GM19023 (cell line): ENCODE measurements at regions not wholly inside any gene's neighbourhood (a gene's known extent, or its start where the extent isn't known, plus 50 kb on each side); places are given as distances from the start of the nearest gene placed in this dataset.

ENCODE experiments used
- ATAC-seq: cut with Tn5 transposase; IDR thresholded peaks from one replicate; pipeline ENCODE4 v1.9.1; 2021; ENCODE audit warnings: mild to moderate bottlenecking, moderate library complexity; ENCODE audit not compliant: unreplicated experiment

DNA sequence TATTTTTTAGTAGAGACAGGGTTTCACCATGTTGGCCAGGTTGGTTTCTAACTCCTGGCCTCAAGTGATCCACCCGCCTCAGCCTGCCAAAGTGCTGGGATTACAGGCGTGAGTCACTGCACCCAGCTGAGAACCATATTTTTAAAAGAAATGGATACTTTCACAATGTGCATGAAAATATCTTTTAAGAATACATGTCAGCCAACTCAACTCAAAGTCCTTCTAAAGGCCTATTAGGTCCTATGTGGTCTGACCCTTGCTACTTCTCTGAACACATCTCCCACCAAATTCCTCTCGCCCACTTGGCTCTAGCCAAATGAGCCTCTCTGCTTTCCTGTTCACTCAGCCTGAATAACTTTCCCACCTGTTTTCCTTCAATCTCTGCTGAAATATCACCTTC is 119.6 kb downstream of the MTX2 start:
- ATAC-seq, result no peak

DNA sequence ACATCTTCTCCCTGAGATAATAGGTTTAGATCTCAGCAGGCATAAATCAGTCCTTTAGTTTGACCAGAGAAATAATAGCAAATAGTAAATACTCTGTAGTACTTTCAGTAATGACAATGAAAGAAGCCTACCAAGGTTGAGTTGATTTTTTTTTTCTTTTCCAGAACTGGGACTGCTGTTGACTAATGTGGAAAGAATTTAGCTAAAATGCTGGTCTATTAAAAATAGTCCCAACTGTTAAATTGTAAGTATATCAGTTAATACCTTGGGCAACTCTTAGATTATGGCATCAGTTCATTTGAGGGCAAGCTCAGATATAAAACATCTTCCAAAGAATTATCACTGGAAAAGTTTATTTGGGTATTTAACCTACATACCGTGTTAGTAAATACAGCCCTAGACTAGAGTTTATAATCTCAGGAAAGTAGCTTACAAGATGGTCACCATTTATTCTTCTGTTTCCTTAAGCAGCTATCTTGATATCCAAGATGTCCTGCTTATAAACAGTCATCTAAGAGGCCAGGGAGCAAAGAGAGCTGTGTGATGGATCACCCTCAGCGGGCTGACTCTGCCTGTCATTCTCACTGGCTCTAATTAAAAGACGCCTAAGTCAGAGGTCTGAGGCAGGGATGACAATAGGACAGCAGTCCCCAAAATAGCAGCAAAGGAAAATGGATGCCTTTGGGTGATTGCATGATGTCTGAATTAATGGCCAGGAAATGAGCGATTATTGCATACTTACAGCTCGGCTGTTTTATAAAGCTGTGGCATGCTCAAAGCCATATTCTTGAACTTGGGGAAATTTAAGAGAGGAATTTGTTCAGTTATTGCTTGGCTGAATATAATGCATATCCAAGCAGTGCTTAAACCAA is 121.3 kb downstream of the MTX2 start:
- ATAC-seq, result no peak

DNA sequence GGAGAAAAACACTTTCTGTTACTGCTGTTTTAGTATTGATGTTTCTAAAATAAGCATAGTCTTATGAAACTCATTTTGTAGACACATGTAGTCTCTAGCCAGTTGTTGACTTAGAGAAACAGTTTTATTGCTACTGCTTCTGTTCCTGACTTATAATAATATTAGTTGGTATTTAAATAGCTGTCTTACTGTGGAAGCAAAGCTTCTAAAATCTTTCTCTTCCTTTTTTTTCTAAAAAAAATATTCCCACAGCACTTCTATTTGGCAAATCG is 121.8 kb downstream of the MTX2 start:
- ATAC-seq, result no peak

DNA sequence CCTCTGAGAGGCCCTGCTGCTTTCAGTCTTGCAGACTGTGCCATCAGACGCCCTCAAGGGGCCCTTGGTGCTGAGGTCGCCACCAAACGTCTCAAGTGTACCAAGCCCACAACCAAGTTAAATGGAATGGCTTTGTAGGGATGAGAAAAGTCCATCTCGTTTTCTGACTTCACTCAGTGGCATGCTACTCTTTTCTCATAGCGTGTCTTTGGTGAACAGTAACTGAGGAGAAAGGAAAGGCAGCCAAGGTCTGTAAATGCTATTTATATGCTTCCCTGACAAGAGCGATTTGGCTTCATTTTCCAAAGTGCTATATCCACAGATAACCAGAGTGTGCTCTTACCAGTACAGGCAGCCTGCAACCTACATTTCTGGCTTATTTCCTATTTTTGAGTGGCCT is 123.0 kb downstream of the MTX2 start:
- no peak for ATAC-seq

DNA sequence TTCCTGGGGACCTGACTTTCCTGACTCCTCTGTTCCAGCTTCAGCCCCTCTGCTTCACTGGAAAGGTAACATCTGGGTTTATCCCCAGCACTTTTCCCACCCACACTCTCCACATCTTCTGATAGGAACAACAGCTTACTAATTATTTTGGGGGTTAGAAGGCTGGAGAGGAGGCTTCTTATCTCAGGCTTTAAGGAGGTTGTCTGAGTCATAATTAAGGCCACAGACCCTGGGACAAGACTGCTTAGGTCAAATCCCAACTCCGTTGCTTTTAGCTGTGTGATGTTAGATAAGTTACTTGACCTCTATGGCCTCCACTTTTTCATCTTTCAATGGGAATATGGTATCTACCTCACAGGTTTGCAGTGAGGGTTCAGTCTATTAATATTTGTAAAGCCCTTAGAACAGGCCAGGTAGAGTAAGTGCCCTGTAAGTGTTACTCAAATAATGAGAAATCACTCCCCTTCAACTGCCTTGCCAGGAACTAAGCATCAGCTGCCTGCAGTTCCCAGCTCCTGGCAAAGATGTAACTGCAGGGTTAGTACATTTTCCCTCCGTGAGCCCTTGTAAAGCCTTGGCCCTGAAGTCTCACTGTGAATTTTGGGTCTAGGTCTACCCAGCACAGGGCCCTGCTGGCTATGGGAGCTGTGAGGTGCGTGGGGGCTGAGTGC is 123.6 kb downstream of the MTX2 start:
- no peak for ATAC-seq

DNA sequence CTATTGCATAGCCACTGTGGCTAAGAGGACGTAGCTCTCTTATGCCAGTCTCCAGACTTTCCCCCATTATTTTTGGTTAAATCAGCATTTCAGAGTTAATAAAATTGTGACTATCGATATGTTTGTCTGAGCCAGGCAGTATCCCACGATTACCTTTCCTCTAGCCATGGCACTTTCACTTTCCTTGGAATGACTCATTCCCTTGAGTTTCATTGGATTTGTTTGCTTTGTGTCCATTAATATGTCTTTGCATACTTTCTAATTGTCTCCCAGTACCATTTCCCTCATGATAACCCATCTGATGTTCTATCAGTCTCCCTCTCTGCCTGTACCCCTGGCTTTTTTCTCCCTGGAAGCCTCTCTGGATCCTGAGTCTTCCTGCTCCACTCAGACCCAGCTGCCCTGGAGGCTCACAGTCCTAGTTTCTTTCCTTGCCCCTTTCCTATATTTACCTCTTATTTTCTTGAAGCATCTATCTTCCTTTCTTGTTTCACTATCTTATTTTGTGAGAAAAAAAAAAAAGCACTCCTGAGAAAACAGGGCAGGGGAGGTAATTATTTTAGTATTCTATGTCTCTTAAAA is 126.1 kb downstream of the MTX2 start:
- no peak for ATAC-seq

DNA sequence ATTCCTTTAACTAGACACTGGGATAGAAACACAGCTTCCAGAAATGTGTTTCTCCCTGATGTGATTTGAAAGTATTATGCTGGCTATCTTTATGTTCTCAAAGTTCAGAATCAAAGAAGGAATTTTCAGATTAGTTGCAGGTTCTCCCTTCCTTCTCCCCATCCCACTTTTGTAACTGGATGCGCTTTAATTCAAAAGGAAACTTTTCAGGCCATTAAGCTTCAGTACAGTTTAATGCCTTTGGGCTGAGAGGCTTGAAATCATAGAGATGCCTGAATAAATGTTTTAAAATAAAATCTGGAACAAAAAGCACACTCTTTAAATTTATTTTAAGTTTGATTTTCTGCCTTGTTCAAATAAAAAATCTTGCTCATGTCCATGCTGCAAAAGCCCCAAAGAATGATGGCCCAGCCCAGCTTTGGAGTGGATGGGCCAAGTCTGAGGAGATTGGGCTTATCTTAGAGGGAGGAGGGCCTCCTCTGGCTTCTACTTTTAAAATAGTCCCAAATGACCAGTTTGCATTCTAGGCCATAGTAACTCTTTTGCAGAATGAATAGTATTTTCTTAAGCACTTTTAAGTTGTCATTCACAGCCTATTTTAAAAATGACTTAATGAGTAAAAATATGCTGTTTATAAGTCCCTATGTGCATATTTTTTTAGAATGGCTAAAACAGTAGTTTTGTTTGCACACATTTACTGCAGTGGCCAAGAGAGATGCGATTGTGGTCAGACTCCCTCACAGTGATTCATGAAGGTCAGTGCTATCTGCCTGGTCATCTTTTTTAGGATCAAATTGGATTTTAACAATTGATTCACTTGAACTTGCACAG is 129.2 kb downstream of the MTX2 start:
- no peak for ATAC-seq

DNA sequence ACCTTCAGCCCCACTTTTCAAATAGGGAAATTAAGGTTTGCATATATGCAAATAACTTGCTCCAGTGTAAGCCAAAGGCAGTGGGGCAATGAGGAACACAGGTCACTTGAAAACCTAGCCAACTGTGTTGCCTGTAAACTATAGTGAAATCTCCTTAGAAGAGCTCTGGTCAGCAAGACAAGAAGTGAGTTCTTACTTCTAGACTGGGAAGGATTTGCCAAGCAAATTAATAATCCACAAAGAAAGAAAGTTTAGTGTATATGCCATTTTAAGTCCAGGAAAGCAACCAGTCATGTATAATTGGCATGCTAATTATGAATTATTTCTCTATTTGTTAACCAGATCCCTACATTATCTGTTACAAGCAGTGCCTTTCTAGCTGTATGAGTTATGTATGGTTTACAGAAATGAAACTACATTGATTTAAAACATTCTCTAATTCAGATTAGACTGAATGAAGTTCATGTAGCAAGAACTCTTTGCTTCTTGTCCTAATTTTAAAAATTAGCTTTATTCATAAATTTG is 129.9 kb downstream of the MTX2 start:
- ATAC-seq, result no peak

DNA sequence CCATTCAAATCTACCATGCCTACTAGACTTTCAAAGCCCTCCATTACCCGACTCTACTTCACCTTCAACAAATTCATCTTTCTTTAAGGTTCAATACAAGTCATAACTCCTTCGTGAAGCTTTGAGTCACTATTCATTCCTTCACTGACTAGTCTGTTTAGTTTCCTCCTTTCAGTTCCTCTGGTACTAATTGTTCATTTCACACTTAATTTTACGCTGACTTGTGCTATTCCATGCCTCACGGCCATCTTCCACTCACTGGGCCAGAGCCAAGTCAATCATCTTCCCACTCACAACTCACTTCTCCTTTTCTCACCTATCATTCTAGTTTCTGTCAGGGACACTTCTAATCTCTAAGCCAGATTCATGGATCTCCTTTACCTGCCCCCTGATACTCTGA is 136.2 kb downstream of the MTX2 start:
- ATAC-seq, result no peak

DNA sequence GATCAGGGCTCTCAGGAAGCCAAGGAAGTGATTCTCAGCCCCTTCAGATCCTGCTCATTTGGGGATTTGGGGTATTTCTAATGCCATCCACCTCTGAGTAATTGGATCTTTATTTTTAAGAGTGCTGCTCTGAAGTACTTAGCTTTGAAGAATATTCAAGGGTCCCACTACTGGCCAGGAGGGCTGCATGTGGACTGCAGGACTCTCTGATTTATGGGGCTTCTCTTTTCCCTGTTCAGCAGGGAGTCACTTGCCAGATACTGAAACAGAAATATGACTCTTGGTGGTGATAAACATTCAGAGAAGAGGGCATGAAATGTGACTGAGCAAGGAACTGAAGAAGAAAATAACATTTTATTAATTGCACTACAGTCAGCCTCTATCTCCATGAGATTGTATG is 138.5 kb downstream of the MTX2 start:
- ATAC-seq, result no peak

DNA sequence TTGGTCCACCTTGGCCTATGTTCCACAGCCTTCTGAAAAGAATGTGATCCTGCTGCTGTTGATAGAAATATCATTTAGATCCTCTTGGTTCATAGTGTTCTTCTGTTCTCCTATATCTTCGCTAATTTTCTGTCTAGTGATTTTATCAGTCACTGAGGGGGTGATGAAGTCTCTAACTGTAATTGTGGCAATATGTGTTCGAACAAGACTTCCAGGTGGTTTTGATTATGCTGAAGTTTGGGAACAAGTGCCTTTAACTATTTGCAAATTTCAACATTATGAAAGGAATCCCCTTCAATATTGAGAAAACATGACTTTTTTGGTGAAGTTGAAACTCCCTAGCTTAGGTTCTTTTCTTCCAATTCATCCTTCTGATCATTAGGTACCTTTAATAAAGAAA is 140.4 kb downstream of the MTX2 start:
- no peak for ATAC-seq

DNA sequence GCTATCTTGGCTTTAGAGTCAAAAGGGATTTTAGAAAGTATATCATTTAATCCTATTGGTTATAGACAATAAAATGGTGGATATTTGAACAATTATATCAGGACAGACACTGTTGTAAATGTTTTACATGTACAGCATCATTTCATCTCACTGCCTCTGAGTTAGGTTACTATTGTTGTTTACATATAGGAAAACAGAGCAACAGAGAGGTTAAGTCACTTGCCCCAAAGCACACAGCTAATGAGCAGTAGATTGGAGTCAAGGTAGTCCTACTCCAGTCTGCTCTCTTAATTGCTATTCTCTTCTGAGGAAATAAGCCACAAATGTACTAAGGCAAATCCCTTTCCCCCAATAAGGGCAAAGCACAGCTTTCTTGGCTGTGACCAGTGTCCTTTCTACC is 142.9 kb downstream of the MTX2 start:
- no peak for ATAC-seq

DNA sequence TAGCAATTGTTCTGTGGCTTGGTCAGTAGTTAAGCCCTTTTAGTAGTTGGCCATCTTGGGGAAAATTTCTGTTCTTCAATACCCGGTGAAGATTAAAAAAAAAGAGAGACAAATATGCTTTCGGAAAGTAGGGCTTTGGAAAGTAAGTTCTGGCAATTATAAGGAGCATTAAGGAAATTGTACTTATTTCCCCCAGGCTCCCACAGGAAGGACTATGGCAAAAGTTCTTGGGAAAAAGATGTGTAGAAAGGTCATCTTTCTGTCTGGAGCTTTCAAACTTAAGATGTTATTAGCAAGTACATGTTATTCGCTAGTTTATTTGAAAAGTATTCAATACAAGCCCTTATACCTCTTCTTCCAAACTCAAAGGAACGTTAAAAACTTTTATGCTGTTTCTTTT is 144.5 kb downstream of the MTX2 start:
- ATAC-seq, result no peak

DNA sequence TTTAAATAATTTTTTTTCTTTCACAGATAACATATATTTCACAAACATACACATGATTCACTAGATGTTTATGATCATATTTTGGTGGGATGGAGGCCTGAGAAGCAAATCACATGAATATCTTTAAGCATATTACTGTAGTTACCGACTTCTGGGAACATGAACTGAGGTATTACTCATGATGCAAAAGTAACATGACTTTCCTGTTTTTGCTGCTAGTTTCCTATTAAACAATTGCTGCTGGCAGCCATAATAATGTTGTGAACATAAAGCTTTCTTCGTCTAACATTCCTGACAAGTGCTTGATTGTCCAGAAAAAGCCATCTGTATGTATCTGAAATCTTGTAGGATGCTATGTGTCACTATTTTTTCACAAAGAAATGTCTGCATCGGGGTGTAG is 145.4 kb downstream of the MTX2 start:
- ATAC-seq, result no peak

DNA sequence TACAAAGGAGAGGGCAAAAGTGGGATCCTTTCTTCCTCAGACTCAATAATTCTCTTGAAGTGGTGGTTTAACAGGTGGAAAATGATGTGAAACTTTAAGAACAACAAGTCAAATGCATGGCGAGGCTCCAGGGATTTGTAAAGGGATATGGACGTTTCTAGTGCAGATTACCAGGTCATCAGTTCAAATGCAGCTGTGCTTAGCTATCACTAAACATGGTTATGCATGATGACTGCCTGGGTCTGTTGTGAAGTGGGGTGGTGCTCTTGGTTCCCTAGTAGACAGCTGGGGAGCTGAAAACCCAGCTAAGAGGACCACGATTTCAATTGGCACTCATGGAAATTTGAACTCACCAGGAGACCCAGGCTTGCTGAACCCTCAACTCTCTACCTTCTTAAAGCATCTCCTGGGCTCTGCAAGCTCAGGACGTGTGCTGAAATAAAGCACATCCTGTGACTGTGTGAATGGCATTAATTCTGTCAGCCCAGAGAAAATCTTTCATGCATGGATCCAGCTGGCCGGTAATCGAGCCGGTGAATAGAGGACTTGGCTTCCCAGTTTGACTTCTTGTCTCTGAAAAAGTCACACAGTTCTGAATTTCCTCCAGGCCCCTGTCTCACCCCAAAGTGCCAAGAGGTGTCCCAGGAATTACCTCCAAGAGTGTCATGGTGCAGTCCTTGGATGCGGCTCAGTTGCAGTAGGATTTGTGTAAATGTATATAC is 146.1 kb downstream of the MTX2 start:
- no peak for ATAC-seq

DNA sequence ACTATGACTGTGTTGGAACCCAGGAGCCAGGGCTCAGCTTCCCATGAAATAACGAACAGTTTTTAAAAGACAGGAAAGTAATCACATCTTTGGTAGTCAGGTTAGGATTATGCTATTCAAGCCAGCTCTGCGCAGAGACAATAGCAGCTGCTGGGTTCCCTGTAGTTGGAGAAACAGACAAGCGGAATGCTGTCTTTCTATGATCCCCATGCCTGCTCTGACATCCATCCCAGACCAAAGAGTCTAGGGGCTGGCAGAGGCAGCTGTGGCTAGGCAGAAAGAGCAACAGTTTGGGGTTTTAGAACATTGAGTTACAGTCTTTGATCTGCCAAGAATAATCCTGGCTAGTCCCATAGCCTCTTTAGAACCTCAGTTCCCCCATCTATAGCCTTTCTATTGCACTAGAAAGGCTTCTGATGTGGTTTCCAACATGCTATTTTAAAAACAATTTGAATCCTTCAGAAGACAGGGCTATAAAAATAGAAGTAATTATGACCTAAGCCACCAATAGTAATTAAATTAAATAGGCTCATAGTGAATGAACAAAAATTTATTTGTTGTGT is 146.8 kb downstream of the MTX2 start:
- ATAC-seq, result no peak

DNA sequence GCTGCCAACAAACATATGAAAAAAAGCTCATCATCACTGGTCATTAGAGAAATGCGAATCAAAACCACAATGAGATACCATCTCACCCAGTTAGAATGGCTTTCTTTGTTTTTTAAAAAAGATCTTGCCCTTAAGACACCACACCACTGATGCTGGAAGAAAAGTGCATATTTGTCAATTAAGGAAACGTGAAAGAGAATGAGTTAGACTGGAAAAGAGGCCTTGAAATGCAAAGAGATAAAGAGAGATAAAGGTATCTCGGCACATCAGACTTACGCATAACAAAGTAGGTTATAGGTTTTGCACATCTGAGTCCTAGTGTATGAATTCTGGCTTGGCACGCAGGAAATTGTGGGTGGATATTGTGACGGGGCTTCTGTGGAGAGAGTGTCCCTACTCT is 149.5 kb downstream of the MTX2 start:
- ATAC-seq, result no peak

DNA sequence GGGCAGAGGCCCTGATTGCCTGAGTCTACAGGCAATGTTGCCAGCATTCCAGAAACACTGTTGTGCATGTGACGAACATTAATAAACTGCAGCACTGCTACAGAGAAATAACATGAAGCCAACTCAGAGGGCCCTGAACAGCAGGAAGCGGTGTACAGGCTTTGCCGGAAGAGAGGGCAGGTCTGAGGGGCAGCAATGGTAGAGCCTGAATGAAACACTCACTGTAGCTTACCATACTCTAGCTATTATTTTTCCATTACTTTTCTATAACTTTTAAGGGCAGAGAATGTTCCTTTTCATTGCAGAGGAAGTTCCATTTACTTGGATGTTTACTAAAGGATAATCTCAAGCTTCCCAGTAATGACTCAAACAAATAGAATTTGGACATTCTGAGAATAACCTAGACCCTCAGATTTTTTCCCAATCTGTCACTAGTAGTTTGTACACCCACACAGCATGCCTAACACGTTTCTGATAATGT is 150.4 kb downstream of the MTX2 start:
- ATAC-seq, result no peak

DNA sequence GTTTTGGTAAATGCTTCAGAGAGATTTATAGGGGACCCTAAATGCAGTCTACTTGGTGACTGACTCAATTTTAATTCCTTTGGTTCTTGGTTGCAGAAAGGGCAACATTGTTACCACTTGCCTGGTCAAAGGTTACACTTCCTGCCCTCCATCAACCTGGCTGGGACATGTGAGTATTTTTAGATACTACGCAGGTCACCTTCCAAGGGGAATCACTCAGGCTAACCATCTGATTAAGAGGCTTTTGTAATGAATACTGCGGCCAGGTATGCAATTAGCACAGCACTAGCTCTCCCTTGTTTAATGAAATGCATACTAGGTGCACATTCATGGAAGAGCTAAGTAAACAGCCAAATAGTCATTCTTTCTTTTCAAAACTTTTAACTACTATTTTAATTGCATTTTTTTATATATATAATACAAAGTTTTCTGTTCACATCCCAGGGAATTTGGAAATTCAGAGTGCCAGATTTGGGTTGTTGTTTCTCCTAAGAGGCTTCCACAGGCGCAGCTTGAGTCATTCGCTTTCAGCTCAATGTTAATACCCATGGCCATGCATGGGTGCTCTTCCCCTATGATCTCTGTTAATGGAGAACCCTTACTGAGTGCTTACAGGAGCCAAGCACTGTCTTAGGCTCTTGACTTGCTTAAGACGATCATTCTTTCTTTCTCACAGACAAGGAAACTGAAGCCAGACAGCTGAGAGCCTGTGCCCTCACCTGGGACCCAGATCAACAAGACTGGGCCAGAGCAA is 152.2 kb downstream of the MTX2 start:
- no peak for ATAC-seq

DNA sequence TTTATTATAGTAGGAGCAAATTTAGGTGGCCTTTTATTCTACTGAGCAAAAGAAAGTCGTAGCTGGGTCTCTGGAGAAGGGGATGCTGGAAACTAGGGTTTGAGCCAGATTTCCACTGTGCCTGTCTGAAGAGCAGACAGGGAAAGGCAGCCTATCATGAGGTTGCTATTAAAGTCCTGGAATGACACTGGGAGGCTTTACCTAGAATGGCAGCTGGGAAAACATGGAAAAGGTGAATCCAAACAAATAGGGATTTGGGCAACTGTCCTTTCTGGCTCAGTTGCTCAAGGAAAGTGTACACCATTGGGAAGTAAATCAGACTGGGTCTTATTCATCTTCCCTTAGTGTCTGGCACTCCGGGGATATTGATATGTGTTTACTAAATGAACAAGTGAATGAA is 154.6 kb downstream of the MTX2 start:
- ATAC-seq, result no peak
